B cell (primary cell): ENCODE measurements at regions not wholly inside any gene's neighbourhood (a gene's known extent, or its start where the extent isn't known, plus 50 kb on each side); places are given as distances from the start of the nearest gene placed in this dataset.

Experiments used
- ATAC-seq: fragments of 200-7000 bp; cut with Tn5 transposase; one replicate; pipeline ENCODE4 v1.10.0; 2021; ENCODE audit warnings: low read depth, mild to moderate bottlenecking, moderate number of reproducible peaks, moderate library complexity
- CTCF ChIA-PET: fragments of 350-600 bp; sonication (Branson Sonifier 250); formaldehyde crosslinking; loops from one replicate; lab custom pipeline; 2021; ENCODE audit warnings: antibody characterized with exemption, inconsistent platforms; lab: Charles Lee
- POLR2A ChIA-PET: fragments of 350-600 bp; sonication (Branson Sonifier 250); formaldehyde crosslinking; loops from one replicate; lab custom pipeline; 2021; ENCODE audit warnings: antibody characterized with exemption; lab: Charles Lee
- DNase-seq: peaks from one replicate; pipeline ENCODE4 v3.0.0; 2013
- H2AFZ ChIP-seq: 2 replicates; pipeline ENCODE4 v1.6.1; 2012; ENCODE audit warnings: mild to moderate bottlenecking, low read depth, low read length; ENCODE audit not compliant: insufficient read depth, poor library complexity, severe bottlenecking
- H3K27ac ChIP-seq, 2 donors: 1 replicate in 1 of 2; 2 replicates in 1 of 2; pipeline ENCODE4 v1.5.1; 2012 to 2013; ENCODE audit warnings: low read length in 2 of 2, mild to moderate bottlenecking in 2 of 2, moderate library complexity in 1 of 2
- H3K27me3 ChIP-seq, 4 experiments: fragments of 200-600 bp in 1 of 4; sonication (generic) in 1 of 4; replicated peaks in 1 of 4; 1 replicate in 2 of 4; 2 replicates in 2 of 4; pipeline versions ENCODE4 v1.6.1 to v1.7.0; 2013 to 2016; ENCODE audit warnings: low read length in 3 of 4, mild to moderate bottlenecking in 2 of 4, mixed read lengths in 1 of 4, moderate library complexity in 1 of 4; ENCODE audit not compliant: insufficient read depth in 4 of 4, control insufficient read depth in 3 of 4; ENCODE audit errors: control extremely low read depth in 1 of 4
- H3K36me3 ChIP-seq, 2 experiments: replicated peaks in 1 of 2; 1 replicate in 1 of 2; 2 replicates in 1 of 2; pipeline versions ENCODE4 v1.6.1 to v1.7.1; 2013; ENCODE audit warnings: low read length in 1 of 2; ENCODE audit not compliant: insufficient read depth in 2 of 2, control insufficient read depth in 1 of 2; ENCODE audit errors: control extremely low read depth in 1 of 2, extremely low read depth in 1 of 2
- H3K4me1 ChIP-seq, 2 donors: fragments of 200-600 bp in 1 of 2; sonication (generic) in 1 of 2; 1 replicate in 1 of 2; 2 replicates in 1 of 2; pipeline versions ENCODE4 v1.5.1 to v1.6.1; 2013 to 2017; ENCODE audit warnings: low read length in 2 of 2; ENCODE audit not compliant: control insufficient read depth in 2 of 2, insufficient read depth in 2 of 2
- H3K4me2 ChIP-seq: replicated peaks from 2 replicates; pipeline ENCODE3; 2012; ENCODE audit warnings: mild to moderate bottlenecking, low read depth, low read length; ENCODE audit not compliant: poor library complexity, severe bottlenecking
- H3K4me3 ChIP-seq, 5 experiments: fragments of 200-600 bp in 1 of 5; sonication (generic) in 1 of 5; 1 replicate in 3 of 5; 2 replicates in 2 of 5; pipeline versions ENCODE4 v1.5.1 to v1.7.0; 2011 to 2016; ENCODE audit warnings: low read length in 4 of 5, mild to moderate bottlenecking in 4 of 5, low read depth in 2 of 5, control low read depth in 1 of 5, moderate library complexity in 1 of 5; ENCODE audit not compliant: insufficient read depth in 1 of 5; ENCODE audit errors: control extremely low read depth in 1 of 5, extremely low read depth in 1 of 5
- H3K79me2 ChIP-seq: fragments of 200-600 bp; sonication (generic); one replicate; pipeline ENCODE4 v1.6.0; 2016; ENCODE audit warnings: low read length; ENCODE audit not compliant: control insufficient read depth, insufficient read depth
- H3K9ac ChIP-seq: fragments of 200-600 bp; sonication (generic); 2 replicates; pipeline ENCODE4 v1.6.1; 2017; ENCODE audit warnings: mild to moderate bottlenecking, low read length, moderate library complexity
- H3K9me3 ChIP-seq, 3 donors: one replicate each; pipeline versions ENCODE4 v1.6.1 to v1.7.1; 2013; ENCODE audit warnings: low read length in 2 of 3; ENCODE audit not compliant: control insufficient read depth in 2 of 3, insufficient read depth in 1 of 3; ENCODE audit errors: control extremely low read depth in 1 of 3
- H4K20me1 ChIP-seq: 2 replicates; pipeline ENCODE4 v1.6.0; 2012; ENCODE audit warnings: mild to moderate bottlenecking, low read length; ENCODE audit not compliant: insufficient read depth, control insufficient read depth, poor library complexity, severe bottlenecking
- H3K27ac Mint-ChIP-seq: one replicate; pipeline ENCODE4 v1.8.0; 2021; ENCODE audit warnings: mixed read lengths
- H3K27me3 Mint-ChIP-seq: one replicate; pipeline ENCODE4 v1.8.0; 2021; ENCODE audit warnings: mixed read lengths
- H3K4me1 Mint-ChIP-seq: one replicate; pipeline ENCODE4 v1.8.0; 2021; ENCODE audit warnings: mixed read lengths
- H3K4me3 Mint-ChIP-seq: one replicate; pipeline ENCODE4 v1.8.0; 2021; ENCODE audit warnings: mixed read lengths
- H3K9me3 Mint-ChIP-seq: one replicate; pipeline ENCODE4 v1.8.0; 2022; ENCODE audit warnings: mixed read lengths; ENCODE audit not compliant: insufficient read depth
- CTCF ChIP-seq: fragments of 200-600 bp; IDR thresholded peaks from one replicate; pipeline ENCODE4 v1.8.0; 2022; ENCODE audit warnings: antibody characterized with exemption, mild to moderate bottlenecking
- EZH2 ChIP-seq: IDR thresholded peaks from 2 replicates; pipeline ENCODE4 v1.6.1; 2012; ENCODE audit warnings: borderline replicate concordance, low read depth, mild to moderate bottlenecking, moderate library complexity, low read length; ENCODE audit not compliant: insufficient read depth, poor library complexity, severe bottlenecking
- WGBS: methylation state at CpG from one replicate; pipeline ENCODE4 v1.1.5; 2013; ENCODE audit warnings: missing lambda C conversion rate; ENCODE audit not compliant: insufficient coverage; 5-methylcytosine and 5-hydroxymethylcytosine counted together
- intact Hi-C: fragments of 100-400 bp; cut with micrococcal nuclease; formaldehyde crosslinking; loops from one replicate; pipeline ENCODE4 v1.10.0; 2022

GRCh38 chr11:23948851-23949250 lies 548.0 kb upstream of the LUZP2 start:
- Mint-ChIP-seq H3K27ac (no peak overlapping the region), H3K27me3 (no peaks in the 10 kb centered on the region), H3K9me3 (no peaks in the 10 kb centered on the region), H3K4me1 (no peaks in the 10 kb centered on the region), H3K4me3 (no peak overlapping the region)
- Histone ChIP-seq H3K4me2 (no peak overlapping the region), H4K20me1 (no peaks in the 10 kb centered on the region), H3K9me3 (no peaks in the 10 kb centered on the region), H3K4me3 (no peak overlapping the region), H3K27me3 (no peaks in the 10 kb centered on the region), H3K79me2 (no peaks in the 10 kb centered on the region), H2AFZ (no peak overlapping the region), H3K9ac (no peak overlapping the region), H3K4me1 (no peaks in the 10 kb centered on the region), H3K36me3 (no peaks in the 10 kb centered on the region), H3K27ac (no peak overlapping the region)
- ChIA-PET CTCF (no interaction called here), POLR2A (no interaction called here)
- no peak for ATAC-seq
- TF ChIP-seq CTCF (no peak), EZH2 (no peak)
- intact Hi-C loops: no loop called here
- DNase-seq: no peak
- 77% methylated on average over 2 of the region's 2 CpGs for WGBS

GRCh38 chr11:23953951-23954710 lies 542.7 kb upstream of the LUZP2 start:
- no peaks in the 10 kb centered on the region for H3K27me3 ChIP-seq
- no peak for TF ChIP-seq EZH2
- H3K9ac ChIP-seq: no peak overlapping the region
- Mint-ChIP-seq H3K4me1 (no peaks in the 10 kb centered on the region), H3K9me3 (no peaks in the 10 kb centered on the region), H3K27ac (no peak overlapping the region), H3K4me3 (no peak overlapping the region), H3K27me3 (no peaks in the 10 kb centered on the region)
- ChIA-PET POLR2A (no interaction called here), CTCF (no interaction called here)
- no peaks in the 10 kb centered on the region for H3K36me3 ChIP-seq
- H3K79me2 ChIP-seq: no peaks in the 10 kb centered on the region
- no peak overlapping the region for H2AFZ ChIP-seq
- DNase-seq: no peak
- ATAC-seq: no peak
- intact Hi-C loops: no loop called here
- H3K9me3 ChIP-seq: no peaks in the 10 kb centered on the region
- no peaks in the 10 kb centered on the region for H3K4me1 ChIP-seq
- WGBS: no CpG with 5 or more reads among the region's 2 CpGs
- no peaks in the 10 kb centered on the region for H4K20me1 ChIP-seq
- H3K27ac ChIP-seq: no peak overlapping the region
- no peak overlapping the region for H3K4me3 ChIP-seq
- no peak overlapping the region for H3K4me2 ChIP-seq
